ENCODE measurements at regions not wholly inside any gene's neighbourhood (a gene's known extent, or its start where the extent isn't known, plus 50 kb on each side); places are given as distances from the start of the nearest gene placed in this dataset.

DNA sequence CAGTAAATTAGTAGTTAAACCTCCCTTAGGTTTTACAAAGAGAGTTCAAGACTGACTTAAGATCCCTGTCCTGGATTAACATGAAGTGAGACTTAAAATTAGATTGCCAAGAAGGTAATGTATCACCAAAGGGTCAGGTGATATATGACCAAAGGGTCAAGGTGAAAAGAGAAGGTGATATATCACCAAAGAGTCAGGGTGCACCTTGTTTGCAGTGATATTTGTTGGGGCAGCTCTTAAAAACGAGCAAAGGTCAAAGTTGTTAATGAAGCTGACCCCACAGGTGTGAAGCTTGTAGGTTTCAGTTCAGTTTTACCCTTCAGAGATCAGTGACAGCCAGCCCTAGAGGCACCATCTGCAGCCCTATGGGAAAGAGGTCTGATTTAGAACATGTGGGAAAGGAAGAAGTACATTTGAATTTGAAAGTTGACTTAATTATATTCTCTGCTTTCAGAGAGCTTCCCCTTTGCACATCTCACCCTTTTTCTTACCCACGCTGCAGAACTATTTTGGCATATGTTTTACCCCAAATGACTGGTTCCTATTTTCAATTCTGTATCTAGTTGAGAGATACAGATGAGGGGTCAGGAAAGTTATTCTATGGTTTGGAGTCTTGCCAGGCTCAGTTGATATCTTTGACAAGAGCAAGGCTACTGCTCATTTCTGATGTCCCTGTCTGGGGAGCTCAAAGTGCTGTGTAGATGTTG lies 170.8 kb downstream of the S1PR1 start:
- H3K9me2 ChIP-seq (replicated peaks; ENCODE audit: control insufficient read depth, low read length): no peaks in the 10 kb centered on the region
- H4K20me1 ChIP-seq (ENCODE audit: control insufficient read depth, insufficient read depth, low read depth, low read length): no peaks in the 10 kb centered on the region
- H3K9me3 ChIP-seq (ENCODE audit: control insufficient read depth, insufficient read depth, low read length): no peaks in the 10 kb centered on the region
- H3F3A ChIP-seq (ENCODE audit: control insufficient read depth, insufficient read depth): no peaks in the 10 kb centered on the region
- no peaks in the 10 kb centered on the region for H3K79me2 ChIP-seq (ENCODE audit: control insufficient read depth, low read length)
- no peak overlapping the region for H3K4me2 ChIP-seq (ENCODE audit: low read length)
- no peak overlapping the region for H3K27ac ChIP-seq (ENCODE audit: low read depth, low read length)
- no peaks in the 10 kb centered on the region for H3K36me3 ChIP-seq (ENCODE audit: control insufficient read depth, low read length)
- H3K27me3 ChIP-seq (ENCODE audit: control insufficient read depth, low read length): no peaks in the 10 kb centered on the region
- no peak overlapping the region for H3K4me3 ChIP-seq (ENCODE audit: low read length)
- H3K4me1 ChIP-seq (ENCODE audit: control insufficient read depth, low read length): peaks cover 8% of the 10 kb centered on the region
- no peak for TF ChIP-seq EZH2phosphoT487 (IDR thresholded peaks at IDR 0.05; ENCODE audit: borderline replicate concordance, low read length)
- TF ChIP-seq, protein P1, sequence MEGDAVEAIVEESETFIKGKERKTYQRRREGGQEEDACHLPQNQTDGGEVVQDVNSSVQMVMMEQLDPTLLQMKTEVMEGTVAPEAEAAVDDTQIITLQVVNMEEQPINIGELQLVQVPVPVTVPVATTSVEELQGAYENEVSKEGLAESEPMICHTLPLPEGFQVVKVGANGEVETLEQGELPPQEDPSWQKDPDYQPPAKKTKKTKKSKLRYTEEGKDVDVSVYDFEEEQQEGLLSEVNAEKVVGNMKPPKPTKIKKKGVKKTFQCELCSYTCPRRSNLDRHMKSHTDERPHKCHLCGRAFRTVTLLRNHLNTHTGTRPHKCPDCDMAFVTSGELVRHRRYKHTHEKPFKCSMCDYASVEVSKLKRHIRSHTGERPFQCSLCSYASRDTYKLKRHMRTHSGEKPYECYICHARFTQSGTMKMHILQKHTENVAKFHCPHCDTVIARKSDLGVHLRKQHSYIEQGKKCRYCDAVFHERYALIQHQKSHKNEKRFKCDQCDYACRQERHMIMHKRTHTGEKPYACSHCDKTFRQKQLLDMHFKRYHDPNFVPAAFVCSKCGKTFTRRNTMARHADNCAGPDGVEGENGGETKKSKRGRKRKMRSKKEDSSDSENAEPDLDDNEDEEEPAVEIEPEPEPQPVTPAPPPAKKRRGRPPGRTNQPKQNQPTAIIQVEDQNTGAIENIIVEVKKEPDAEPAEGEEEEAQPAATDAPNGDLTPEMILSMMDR (IDR thresholded peaks at IDR 0.05; ENCODE audit: low read depth, low read length, poor library complexity, severe bottlenecking): no peak

DNA sequence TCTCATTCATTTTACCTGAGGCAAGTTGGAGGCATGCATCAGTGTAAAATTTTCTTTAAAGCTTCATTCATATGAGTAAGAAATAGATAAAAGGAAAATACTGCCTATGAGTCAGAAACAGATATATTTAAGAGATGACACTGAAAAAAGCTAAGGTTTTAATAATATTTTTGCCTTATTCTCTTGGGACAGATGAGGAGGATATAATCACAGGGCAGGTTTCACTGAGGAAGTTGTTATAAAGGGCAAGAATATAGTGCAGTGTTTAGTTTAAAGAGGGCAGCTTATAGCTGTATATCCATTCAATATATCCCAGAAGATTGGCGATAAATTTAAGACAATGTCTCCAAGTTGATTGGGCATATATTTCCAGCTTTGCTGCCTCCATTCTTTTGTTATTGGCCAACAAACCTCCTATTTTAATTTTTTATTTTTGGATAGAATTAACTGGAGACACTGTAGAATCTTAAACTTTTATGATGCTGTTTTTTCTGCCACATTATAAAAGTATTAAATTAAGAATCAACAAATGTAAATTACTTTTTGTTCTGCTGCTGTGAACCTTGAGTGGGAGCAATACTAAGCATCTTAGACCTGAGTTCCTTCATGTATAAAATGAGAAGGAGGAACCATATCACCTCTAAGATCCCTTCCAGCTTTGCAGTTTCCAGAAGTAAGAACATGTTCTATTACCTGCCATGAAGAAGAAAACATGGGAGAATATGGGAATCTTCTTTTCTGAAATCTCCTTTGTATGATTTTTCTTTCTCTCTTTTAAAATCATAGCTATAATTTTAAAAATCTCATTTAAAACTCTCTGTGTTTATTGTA lies 171.6 kb downstream of the S1PR1 start:
- Histone ChIP-seq H3K27me3 (ENCODE audit: control insufficient read depth, low read length) (no peaks in the 10 kb centered on the region), H3K9me3 (ENCODE audit: control insufficient read depth, insufficient read depth, low read length) (no peaks in the 10 kb centered on the region), H3K27ac (ENCODE audit: low read depth, low read length) (no peak overlapping the region), H3F3A (ENCODE audit: control insufficient read depth, insufficient read depth) (no peaks in the 10 kb centered on the region), H3K4me3 (ENCODE audit: low read length) (no peak overlapping the region), H3K9me2 (replicated peaks; ENCODE audit: control insufficient read depth, low read length) (no peaks in the 10 kb centered on the region), H3K4me1 (ENCODE audit: control insufficient read depth, low read length) (peaks cover 8% of the 10 kb centered on the region), H3K79me2 (ENCODE audit: control insufficient read depth, low read length) (no peaks in the 10 kb centered on the region), H3K36me3 (ENCODE audit: control insufficient read depth, low read length) (no peaks in the 10 kb centered on the region), H3K4me2 (ENCODE audit: low read length) (no peak overlapping the region), H4K20me1 (ENCODE audit: control insufficient read depth, insufficient read depth, low read depth, low read length) (no peaks in the 10 kb centered on the region)
- TF ChIP-seq, protein P1 (IDR thresholded peaks at IDR 0.05; ENCODE audit: low read depth, low read length, poor library complexity, severe bottlenecking): no peak
- TF ChIP-seq EZH2phosphoT487 (IDR thresholded peaks at IDR 0.05; ENCODE audit: borderline replicate concordance, low read length): no peak

DNA sequence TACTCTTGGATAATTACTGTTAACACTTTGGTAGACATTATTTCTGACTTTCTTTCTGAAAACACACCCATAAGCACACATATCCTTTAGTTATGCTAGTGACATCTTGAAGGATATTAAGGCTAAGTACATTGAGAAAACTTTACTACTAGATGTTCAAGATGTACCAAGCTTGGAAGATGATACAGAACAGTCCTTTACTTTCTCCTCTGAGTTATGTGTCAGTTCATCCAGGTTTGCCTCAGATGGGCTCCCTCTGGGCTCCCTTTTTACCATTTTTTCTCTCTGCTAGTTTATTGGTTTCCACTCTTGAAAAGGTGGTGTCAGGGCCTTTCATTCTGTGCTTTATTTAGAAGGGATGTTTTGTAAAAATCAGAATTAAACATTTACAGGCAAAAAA lies 172.3 kb downstream of the S1PR1 start:
- Histone ChIP-seq H3K4me3 (ENCODE audit: low read length) (no peak overlapping the region), H3K9me2 (replicated peaks; ENCODE audit: control insufficient read depth, low read length) (no peaks in the 10 kb centered on the region), H3K36me3 (ENCODE audit: control insufficient read depth, low read length) (no peaks in the 10 kb centered on the region), H3K27ac (ENCODE audit: low read depth, low read length) (no peak overlapping the region), H3K27me3 (ENCODE audit: control insufficient read depth, low read length) (no peaks in the 10 kb centered on the region), H3K4me2 (ENCODE audit: low read length) (no peak overlapping the region), H3K9me3 (ENCODE audit: control insufficient read depth, insufficient read depth, low read length) (no peaks in the 10 kb centered on the region), H3K4me1 (ENCODE audit: control insufficient read depth, low read length) (peaks cover 8% of the 10 kb centered on the region), H3F3A (ENCODE audit: control insufficient read depth, insufficient read depth) (no peaks in the 10 kb centered on the region), H4K20me1 (ENCODE audit: control insufficient read depth, insufficient read depth, low read depth, low read length) (no peaks in the 10 kb centered on the region), H3K79me2 (ENCODE audit: control insufficient read depth, low read length) (no peaks in the 10 kb centered on the region)
- TF ChIP-seq, protein P1 (IDR thresholded peaks at IDR 0.05; ENCODE audit: low read depth, low read length, poor library complexity, severe bottlenecking): no peak
- no peak for TF ChIP-seq EZH2phosphoT487 (IDR thresholded peaks at IDR 0.05; ENCODE audit: borderline replicate concordance, low read length)

Data from DOHH2 (cell line).